Stimulated activated CD8-positive, alpha-beta memory T cell treated with anti-CD3 and anti-CD28 coated beads, Interleukin-15, amount 100 ng/mL, for 24 hours (primary cell): ENCODE measurements at regions not wholly inside any gene's neighbourhood (a gene's known extent, or its start where the extent isn't known, plus 50 kb on each side); places are given as distances from the start of the nearest gene placed in this dataset.

ENCODE experiments used
- DNase-seq: peaks from one replicate; pipeline ENCODE4 v3.0.0-alpha.2; 2020; ENCODE audit warnings: low read depth

DNA sequence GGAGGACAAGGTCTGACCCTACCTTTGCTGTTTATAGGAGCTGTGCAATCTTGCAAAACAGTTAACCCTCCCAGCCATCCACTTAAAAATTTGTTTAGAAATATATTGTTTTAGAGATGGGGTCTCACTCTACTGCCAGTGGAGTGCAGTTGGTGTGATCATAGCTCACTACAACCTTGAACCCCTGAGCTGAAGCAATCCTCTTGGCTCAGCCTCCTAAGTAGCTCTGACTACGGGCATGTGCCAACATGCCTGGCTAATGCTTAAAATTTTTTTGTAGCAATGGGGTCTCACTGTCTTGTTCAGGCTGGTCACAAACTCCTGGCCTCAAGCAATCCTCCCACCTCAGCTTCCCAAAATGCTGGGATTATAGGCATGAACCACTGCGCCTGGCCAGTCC lies 120.2 kb upstream of the PJA2 start:
- DNase-seq: no peak

DNA sequence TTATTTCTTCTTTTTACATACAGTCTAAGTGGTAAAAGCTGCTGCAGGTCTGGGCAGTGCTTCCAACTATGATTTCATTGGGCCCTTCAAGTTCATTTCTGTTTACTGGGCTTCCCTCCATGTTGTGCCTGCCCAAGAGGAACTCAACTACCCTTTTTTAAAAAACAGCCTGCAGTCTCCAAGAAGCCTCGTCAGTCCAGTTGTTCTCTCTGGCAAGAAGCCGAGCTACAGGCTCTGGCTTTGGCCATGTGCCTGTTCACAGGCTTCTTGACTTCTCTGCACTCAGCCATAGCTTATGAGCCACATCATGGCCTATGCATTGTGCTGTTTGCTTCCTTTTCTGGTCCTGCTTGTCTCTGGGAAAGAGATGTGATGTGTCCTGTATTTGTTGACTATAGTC lies 119.7 kb upstream of the PJA2 start:
- no peak for DNase-seq

- DNase-seq: no peak
Observed at GRCh38 chr5:109524555-109524954, 114.8 kb upstream of the PJA2 start.

DNA sequence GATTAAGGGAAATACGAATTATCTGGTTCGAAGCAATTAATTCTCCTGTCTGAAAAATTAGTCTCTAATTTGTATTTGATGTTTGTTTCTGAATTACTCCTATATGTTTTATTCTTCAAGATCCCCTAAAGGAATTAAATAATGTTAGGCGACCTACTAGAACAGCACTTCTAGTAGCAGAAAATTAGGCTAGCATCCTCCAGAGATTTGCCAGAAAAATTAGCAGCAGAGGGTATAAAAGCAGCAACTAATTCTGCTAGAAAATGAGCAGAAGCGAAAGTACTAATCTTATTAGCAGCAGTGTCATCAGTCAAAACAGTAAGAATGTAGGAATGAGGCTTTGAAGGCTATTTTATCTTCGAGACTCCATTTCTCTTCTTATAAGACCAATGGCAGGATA lies 114.3 kb upstream of the PJA2 start:
- no peak for DNase-seq

DNA sequence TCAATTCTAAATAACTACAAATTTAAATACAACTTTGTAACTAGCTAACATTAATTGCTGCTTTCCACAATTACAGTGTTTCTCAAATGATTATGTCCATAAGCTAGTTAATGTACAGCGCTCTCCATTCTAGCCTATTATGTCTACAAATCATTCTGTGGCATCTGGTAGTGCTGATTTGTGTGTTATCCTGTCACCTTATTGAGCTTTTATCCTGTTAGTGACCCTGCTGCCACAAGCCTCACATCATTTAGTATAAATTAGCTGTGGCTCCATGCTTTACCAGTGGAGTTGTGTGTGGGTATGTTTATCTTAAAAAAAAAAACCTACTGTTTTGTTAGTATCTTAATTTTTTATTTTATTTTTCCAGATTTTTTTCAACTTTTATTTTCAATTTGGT lies 112.6 kb upstream of the PJA2 start:
- DNase-seq: no peak

GRCh38 chr5:109519416-109519815 lies 109.6 kb upstream of the PJA2 start:
- DNase-seq: no peak

DNA sequence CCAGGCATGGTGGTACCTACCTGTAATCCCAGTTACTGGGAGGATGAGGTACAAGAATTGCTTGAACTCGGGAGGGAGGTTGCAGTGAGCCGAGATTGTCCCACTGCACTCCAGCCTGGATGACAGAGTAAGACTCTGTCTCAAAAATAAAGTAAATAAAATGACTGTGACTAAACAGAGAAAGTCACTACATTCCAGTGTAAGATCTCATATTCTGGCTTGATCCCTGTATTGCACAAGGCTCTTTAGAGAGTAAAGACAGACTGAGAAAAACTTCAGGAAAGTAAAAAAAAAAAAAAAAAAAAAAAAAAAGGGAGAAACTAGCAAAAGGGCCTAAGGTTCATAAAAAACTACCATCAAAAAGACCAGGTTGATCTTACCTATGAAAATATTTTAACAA lies 106.6 kb upstream of the PJA2 start:
- DNase-seq: no peak

DNA sequence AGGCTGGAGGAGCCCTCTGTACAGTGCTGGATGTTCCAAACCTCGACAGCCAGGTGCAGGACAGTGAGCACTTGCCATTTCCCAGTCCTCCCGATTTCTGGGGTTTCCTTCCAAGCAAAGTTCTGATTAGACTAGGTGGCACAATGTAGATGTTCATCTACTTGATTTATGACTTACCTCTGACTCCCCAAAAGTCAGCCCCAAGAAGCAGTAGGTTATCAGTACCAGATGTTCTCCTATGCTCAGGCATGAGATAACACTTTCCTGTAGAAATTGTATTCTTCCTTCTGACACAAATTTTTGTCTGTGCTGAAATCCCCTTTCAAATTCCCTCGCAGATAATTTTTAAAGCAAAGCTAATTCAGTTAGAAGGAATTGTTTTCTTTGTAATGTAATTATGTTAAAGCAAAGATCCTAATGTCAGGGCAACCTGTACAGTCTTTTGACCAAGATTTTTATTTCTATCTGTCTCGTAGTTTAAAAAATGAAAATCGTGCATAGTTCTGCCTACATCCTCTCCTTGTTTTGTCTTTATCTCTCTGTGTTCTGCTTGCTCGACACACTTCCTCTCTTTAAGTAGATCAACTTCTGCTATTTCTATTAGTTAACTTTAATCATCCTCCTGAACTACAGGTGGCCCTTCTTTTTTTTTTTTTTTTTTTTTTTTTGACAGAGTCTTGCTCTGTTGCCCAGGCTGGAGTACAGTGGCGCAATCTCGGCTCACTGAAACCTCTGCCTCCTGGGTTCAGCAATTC lies 102.4 kb upstream of the PJA2 start:
- no peak for DNase-seq

GRCh38 chr5:109506556-109506955 lies 96.8 kb upstream of the PJA2 start:
- no peak for DNase-seq

- no peak for DNase-seq
Observed at GRCh38 chr5:109496112-109496511, 86.3 kb upstream of the PJA2 start.

- DNase-seq: no peak
Observed at GRCh38 chr5:109487753-109488420, 78.1 kb upstream of the PJA2 start.

- no peak for DNase-seq
Observed at GRCh38 chr5:109486200-109486804, 76.5 kb upstream of the PJA2 start.

GRCh38 chr5:109485030-109485429 lies 75.3 kb upstream of the PJA2 start:
- no peak for DNase-seq

DNA sequence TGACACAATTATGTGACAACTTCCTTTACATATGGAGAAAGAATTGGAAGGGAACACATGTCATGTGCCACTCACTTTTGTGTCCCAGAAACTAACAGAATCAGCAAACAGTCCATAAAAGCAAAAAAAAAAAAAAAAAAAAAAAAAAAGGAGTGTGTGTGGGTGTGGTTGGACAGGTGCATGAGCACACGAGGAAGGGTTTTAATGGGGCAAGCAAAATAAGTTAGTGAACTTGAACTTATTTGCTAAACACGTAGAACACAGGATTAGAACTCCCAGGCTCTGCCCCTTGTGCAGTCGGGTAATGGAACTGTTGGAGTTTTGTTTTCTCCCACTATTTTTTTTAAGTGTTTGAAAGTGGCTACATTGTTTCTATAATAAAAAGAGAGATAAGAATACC lies 74.8 kb upstream of the PJA2 start:
- no peak for DNase-seq

DNA sequence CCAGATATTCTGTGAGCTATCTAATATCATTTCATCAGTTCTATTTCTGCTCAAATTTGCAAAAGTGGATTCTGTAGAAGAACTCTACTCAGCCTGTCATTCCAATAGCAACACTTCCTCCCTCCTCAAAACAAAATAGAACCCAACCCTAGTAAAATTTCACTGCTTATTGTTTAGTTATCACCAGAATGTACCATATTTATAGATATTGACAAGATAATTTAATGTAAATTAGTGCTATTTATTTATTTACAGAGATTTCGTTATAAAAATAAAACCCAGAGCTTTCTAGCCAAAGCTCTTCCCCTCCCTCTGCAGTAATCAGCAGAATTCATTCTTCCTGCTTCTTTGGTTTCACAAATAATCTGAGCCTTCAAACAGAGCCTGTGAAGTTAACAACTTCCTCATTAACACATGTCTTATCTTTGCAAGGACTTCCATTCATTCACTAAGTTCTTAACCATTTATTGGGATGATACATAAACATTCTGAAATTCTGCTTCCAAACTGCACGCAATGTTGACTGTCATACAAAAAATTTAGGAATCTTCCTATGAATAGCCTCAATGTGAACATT lies 73.7 kb upstream of the PJA2 start:
- DNase-seq: no peak

- no peak for DNase-seq
Observed at GRCh38 chr5:109482748-109483147, 73.0 kb upstream of the PJA2 start.

DNA sequence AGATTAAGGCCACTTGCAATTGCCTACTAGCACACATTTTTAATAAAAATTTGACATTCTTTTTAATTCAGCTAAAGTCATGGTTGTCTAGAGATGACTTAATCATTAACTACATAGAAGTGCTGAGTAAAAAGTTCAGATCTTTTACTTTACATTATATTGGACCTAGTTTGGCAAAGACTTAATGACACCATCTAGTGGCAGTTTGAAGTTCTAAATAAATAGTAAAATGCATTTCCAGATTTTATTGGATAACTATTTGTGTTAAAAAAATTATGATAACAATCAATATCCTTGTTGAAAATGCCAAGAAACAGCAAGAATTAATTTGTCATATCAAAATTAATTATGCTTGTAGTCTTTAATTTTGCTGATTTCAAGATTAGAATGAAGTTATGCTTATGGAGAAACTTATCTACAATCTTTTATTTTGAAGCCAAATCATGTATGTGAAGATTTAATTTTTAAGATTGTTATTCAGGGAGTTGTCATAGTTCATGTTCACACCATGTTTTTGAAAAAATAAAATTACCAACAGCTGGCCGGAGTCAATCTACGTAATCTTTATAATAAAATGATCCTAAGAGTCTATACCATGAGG lies 69.6 kb upstream of the PJA2 start:
- no peak for DNase-seq

DNA sequence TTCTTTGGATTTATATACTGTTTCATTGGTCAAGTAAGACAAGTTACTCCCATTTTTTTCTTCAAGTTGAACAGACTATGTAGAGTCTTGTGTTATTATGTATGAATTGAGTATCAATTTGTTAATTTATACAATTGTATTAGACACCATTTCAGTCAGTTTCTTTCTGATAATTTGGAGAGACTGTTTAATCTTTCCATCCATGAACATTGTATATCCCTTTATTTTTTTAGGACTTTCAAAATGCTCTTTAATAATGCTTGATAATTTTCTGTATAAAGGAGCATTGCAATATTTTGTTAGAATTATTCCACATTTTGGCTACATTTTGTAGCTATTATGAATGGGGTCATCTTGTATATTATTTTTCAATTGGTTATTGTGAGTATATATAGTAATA lies 69.1 kb upstream of the PJA2 start:
- DNase-seq: no peak

DNA sequence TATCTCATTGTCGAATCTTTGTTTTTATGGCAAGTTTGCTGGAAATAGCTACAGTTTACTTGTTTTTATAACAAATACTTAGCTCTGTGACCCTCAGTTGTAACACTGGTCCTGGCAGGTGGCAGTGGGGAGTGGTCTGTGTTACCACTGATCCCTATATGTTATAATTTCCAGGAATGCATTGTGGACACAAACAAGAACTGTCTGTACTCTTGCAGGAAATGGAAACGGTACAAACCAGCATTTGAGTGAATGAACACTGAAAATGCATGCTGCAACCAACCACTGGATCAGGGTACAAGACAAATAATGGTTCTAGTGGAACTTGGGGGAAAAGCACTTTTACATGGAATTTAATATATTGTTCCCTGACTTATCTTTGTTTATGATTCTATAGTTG lies 66.5 kb upstream of the PJA2 start:
- no peak for DNase-seq

- no peak for DNase-seq
Observed at GRCh38 chr5:109469896-109470662, 60.3 kb upstream of the PJA2 start.

DNA sequence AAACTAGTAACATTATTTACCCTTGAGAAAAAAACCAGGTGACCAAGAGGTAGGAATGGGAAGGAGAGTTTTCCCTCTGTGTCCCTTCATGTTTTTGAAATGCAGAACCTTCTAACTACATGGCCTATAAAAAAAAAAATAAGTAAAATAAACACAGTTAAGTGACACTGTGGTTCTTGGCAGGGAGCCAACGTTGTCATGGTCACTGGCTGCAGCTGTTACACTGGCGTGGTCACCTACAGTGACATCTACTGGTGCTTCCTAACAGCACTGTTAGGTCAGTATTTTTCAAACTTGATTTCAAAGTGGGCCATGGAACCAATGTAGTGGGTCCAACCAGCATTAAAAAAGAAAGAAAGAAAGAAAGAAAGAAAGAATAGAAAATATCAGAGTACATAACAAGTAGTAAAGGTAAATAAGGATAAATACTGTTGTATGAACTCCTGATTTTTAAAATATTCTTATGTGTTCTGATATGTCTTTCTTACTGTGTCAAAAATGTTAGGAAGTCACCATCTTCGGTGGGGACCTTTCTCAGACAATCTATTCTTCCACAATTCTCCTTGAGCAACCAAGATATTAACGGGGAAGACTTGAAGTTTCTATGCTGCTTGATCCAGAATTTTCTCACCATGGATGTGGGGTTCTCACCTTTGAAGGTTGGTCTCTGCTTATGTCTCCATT lies 59.1 kb upstream of the PJA2 start:
- peak; percentile 41 for DNase-seq
